GM12878 (cell line): ENCODE measurements at regions not wholly inside any gene's neighbourhood (a gene's known extent, or its start where the extent isn't known, plus 50 kb on each side); places are given as distances from the start of the nearest gene placed in this dataset.
A peak's percentile ranks its signal among the peaks of the same experiment; 100 is the strongest.

ENCODE experiments used
- ATAC-seq: fragments of 200-7000 bp; cut with Tn5 transposase; 3 replicates; pipeline ENCODE4 v1.9.1; 2020; ENCODE audit warnings: mild to moderate bottlenecking, moderate library complexity
- BruUV-seq: library from RNA; stranded (reverse); fragments of 400-500 nt; replicated peaks from 2 replicates; lab custom pipeline; 2021; lab: Mats Ljungman, UMichigan
- CTCF ChIA-PET: fragments of 300-600 bp; sonication (Branson Sonifier 250); formaldehyde crosslinking; extraction: SDS; loops from one replicate; lab custom pipeline; 2021; ENCODE audit warnings: inconsistent platforms; lab: Yijun Ruan, JAX
- POLR2A ChIA-PET: fragments of 350-600 bp; formaldehyde crosslinking; extraction: SDS; loops from one replicate; lab custom pipeline; 2021; ENCODE audit warnings: inconsistent platforms; lab: Charles Lee
- RAD21 ChIA-PET: fragments of 300-600 bp; sonication (Branson Sonifier 250); formaldehyde crosslinking; loops from one replicate; lab custom pipeline; 2023; ENCODE audit warnings: antibody characterized with exemption; ENCODE audit not compliant: unreplicated experiment; lab: Charles Lee
- SMC1A ChIA-PET: fragments of 300-600 bp; sonication (Branson Sonifier 250); formaldehyde crosslinking; loops from one replicate; lab custom pipeline; 2023; ENCODE audit not compliant: unreplicated experiment, uncharacterized antibody; lab: Charles Lee
- DNase-seq: peaks from one replicate; pipeline ENCODE4 v3.0.0-alpha.2; 2011; ENCODE audit warnings: low read depth, low spot score
- FAIRE-seq: peaks from 3 replicates; lab custom pipeline; 2011; peaks lifted over from hg19 to GRCh38; lab: Jason Lieb, UNC
- H2AFZ ChIP-seq: 2 replicates; pipeline ENCODE4 v1.6.0; 2011; ENCODE audit warnings: low read depth, low read length, control low read depth; ENCODE audit not compliant: control insufficient read depth
- H3K27ac ChIP-seq: 2 replicates; pipeline ENCODE4 v1.5.1; 2011; ENCODE audit warnings: control low read depth; ENCODE audit not compliant: control insufficient read depth, insufficient read depth
- H3K27me3 ChIP-seq, 2 experiments: replicated peaks in 1 of 2; 2 replicates each; pipeline versions ENCODE4 v1.6.0 to v1.6.1; 2011; ENCODE audit warnings: low read length in 1 of 2; ENCODE audit not compliant: control insufficient read depth in 2 of 2, insufficient read depth in 2 of 2
- H3K36me3 ChIP-seq, 2 experiments: 2 replicates each; pipeline ENCODE4 v1.5.1; 2011; ENCODE audit warnings: low read length in 1 of 2; ENCODE audit not compliant: control insufficient read depth in 2 of 2, insufficient read depth in 2 of 2
- H3K4me1 ChIP-seq: 2 replicates; pipeline ENCODE4 v1.6.1; 2011; ENCODE audit warnings: mild to moderate bottlenecking, low read length, moderate library complexity, mixed read lengths; ENCODE audit not compliant: control insufficient read depth, insufficient read depth
- H3K4me2 ChIP-seq: 2 replicates; pipeline ENCODE4 v1.6.0; 2011; ENCODE audit warnings: control low read depth; ENCODE audit not compliant: control insufficient read depth, insufficient read depth
- H3K4me3 ChIP-seq: fragments of 200-600 bp; sonication (generic); 2 replicates; pipeline ENCODE4 v1.5.1; 2016
- H3K79me2 ChIP-seq: 2 replicates; pipeline ENCODE4 v1.6.0; 2011; ENCODE audit warnings: low read length; ENCODE audit not compliant: control insufficient read depth, insufficient read depth
- H3K9ac ChIP-seq: 2 replicates; pipeline ENCODE4 v1.8.0; 2011; ENCODE audit warnings: low read length, control low read depth, mixed read lengths; ENCODE audit not compliant: control insufficient read depth, insufficient read depth
- H3K9me3 ChIP-seq: replicated peaks from 3 replicates; pipeline ENCODE4 v1.5.1; 2011; ENCODE audit warnings: mild to moderate bottlenecking, low read length; ENCODE audit not compliant: control insufficient read depth, insufficient read depth
- H4K20me1 ChIP-seq: 2 replicates; pipeline ENCODE4 v1.6.0; 2011; ENCODE audit not compliant: control insufficient read depth, insufficient read depth
- CBFB ChIP-seq: IDR thresholded peaks from 2 replicates; pipeline ENCODE4 v1.6.1; 2016; ENCODE audit warnings: antibody characterized with exemption, low read depth
- EED ChIP-seq: sonication (generic); IDR thresholded peaks from 2 replicates; pipeline ENCODE4 v1.6.1; 2016; ENCODE audit warnings: antibody characterized with exemption, low read depth
- ETV6 ChIP-seq, 2 experiments: fragments of 450-650 bp in 1 of 2; IDR thresholded peaks in 1 of 2; conservative IDR thresholded peaks in 1 of 2; 2 replicates each; pipeline ENCODE4 v1.6.1; 2014; ENCODE audit warnings: antibody characterized with exemption in 1 of 2, borderline replicate concordance in 1 of 2, low read depth in 1 of 2, mild to moderate bottlenecking in 1 of 2, moderate library complexity in 1 of 2
- IRF4 ChIP-seq: IDR thresholded peaks from 2 replicates; pipeline ENCODE4 v1.6.1; 2011; ENCODE audit warnings: low read depth, low read length
- JUNB ChIP-seq: IDR thresholded peaks from 2 replicates; pipeline ENCODE4 v1.6.1; 2016; ENCODE audit warnings: antibody characterized with exemption, mild to moderate bottlenecking
- KLF5 ChIP-seq: fragments of 450-650 bp; IDR thresholded peaks from 2 replicates; pipeline ENCODE4 v1.6.1; 2014; ENCODE audit warnings: mild to moderate bottlenecking; ENCODE audit not compliant: partially characterized antibody
- LARP7 ChIP-seq: fragments of 450-650 bp; IDR thresholded peaks from 2 replicates; pipeline ENCODE4 v1.6.1; 2017; ENCODE audit warnings: mild to moderate bottlenecking
- MEF2A ChIP-seq: IDR thresholded peaks from 2 replicates; pipeline ENCODE4 v1.6.1; 2011; ENCODE audit warnings: low read depth, mild to moderate bottlenecking, low read length, moderate library complexity; ENCODE audit not compliant: insufficient read depth
- NFIC ChIP-seq: IDR thresholded peaks from 2 replicates; pipeline ENCODE4 v1.6.1; 2012; ENCODE audit warnings: low read depth, mild to moderate bottlenecking, inconsistent platforms, low read length, moderate library complexity
- NFYA ChIP-seq: IDR thresholded peaks from 2 replicates; pipeline ENCODE4 v1.6.1; 2011; ENCODE audit warnings: low read depth, mild to moderate bottlenecking, low read length, improper control_type of control experiment, borderline replicate concordance
- SIX5 ChIP-seq: IDR thresholded peaks from 2 replicates; pipeline ENCODE4 v1.6.1; 2011; ENCODE audit warnings: mild to moderate bottlenecking, low read depth, low read length, moderate library complexity; ENCODE audit not compliant: severe bottlenecking
- SMAD1 ChIP-seq: fragments of 450-650 bp; IDR thresholded peaks from 2 replicates; pipeline ENCODE4 v1.6.1; 2018; ENCODE audit warnings: mild to moderate bottlenecking, low read depth; ENCODE audit not compliant: partially characterized antibody
- STAT1 ChIP-seq: fragments of 450-650 bp; conservative IDR thresholded peaks from 2 replicates; pipeline ENCODE4 v1.6.1; 2014; ENCODE audit warnings: antibody characterized with exemption, mild to moderate bottlenecking
- YBX1 ChIP-seq: fragments of 450-650 bp; IDR thresholded peaks from 2 replicates; pipeline ENCODE4 v1.6.1; 2016; ENCODE audit warnings: antibody characterized with exemption
- ZNF217 ChIP-seq: fragments of 450-650 bp; IDR thresholded peaks from 2 replicates; pipeline ENCODE4 v1.6.1; 2017; ENCODE audit warnings: antibody characterized with exemption, mild to moderate bottlenecking
- ZNF592 ChIP-seq: fragments of 450-650 bp; IDR thresholded peaks from 2 replicates; pipeline ENCODE4 v1.6.1; 2017; ENCODE audit warnings: mild to moderate bottlenecking, moderate library complexity
- WGBS: methylation state at CpG from one replicate; pipeline ENCODE4 v1.1.6; 2016; ENCODE audit warnings: low lambda C conversion rate; ENCODE audit not compliant: insufficient replicate concordance, insufficient coverage; ENCODE audit errors: missing lambda C conversion rate; 5-methylcytosine and 5-hydroxymethylcytosine counted together
- in situ Hi-C: fragments of 300-500 bp; cut with MboI; formaldehyde crosslinking; loops from 9 replicates; pipeline ENCODE4 v1.14.3; 2018; ENCODE audit warnings: mixed read lengths
- intact Hi-C: fragments of 100-400 bp; cut with micrococcal nuclease; formaldehyde crosslinking; loops from one replicate; pipeline ENCODE4 v1.14.2; 2022; ENCODE audit not compliant: unreplicated experiment
- TF ChIP-seq, protein P1 (sequence below): IDR thresholded peaks from 2 replicates; pipeline ENCODE4 v1.6.1; 2012; ENCODE audit warnings: mild to moderate bottlenecking, low read depth, low read length

DNA sequence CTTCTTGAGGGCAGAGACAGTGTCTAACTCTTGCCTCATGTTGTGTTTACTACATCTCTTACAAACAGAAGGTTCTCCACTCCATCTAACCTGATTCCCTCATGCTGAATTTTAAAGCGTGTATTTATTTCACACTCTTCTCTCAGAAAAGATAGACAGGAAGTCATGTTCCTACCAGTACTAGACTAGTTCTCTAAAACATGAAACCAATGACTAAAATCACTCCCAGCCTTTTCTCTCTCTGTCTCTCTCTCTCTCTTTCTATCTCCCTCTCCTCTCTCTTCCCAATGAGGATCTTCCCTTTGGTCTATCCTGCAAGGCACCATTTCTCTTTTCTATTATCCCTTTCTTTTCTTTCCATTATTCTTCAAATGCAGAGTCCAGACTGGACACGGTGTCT lies 391.9 kb upstream of the CADM1 start:
- ChIA-PET CTCF (interaction anchor here (0.9 to 3.2 kb wide), 2 partner anchors 12 to 153 kb away, joined by 3 to 8 read pairs; no protein-coding TSS in a partner anchor), SMC1A (interaction anchor here (1.1 to 2.9 kb wide), 5 partner anchors 10 to 29 kb away, joined by 3 to 18 read pairs (median 7); no protein-coding TSS in a partner anchor), RAD21 (no interaction called here), POLR2A (no interaction called here)
- no peak for DNase-seq
- Histone ChIP-seq H3K27me3 (no peaks in the 10 kb centered on the region), H3K36me3 (no peaks in the 10 kb centered on the region), H3K27ac (no peak overlapping the region), H3K4me3 (no peak overlapping the region), H3K4me2 (no peak overlapping the region; the same call in 1 of the 2 replicates), H3K79me2 (no peaks in the 10 kb centered on the region), H3K9ac (no peak overlapping the region), H3K4me1 (peaks cover 14% of the 10 kb centered on the region), H2AFZ (peak overlapping the region; percentile 41), H3K9me3 (no peaks in the 10 kb centered on the region; the same call in 2 of the 3 replicates), H4K20me1 (no peaks in the 10 kb centered on the region)
- peak; percentile 44 for ATAC-seq
- WGBS = 77% methylated on average over 2 of the region's 2 CpGs
- intact Hi-C loops = no loop called here
- no TSS peak for BruUV-seq
- no peak for FAIRE-seq
- in situ Hi-C loops = no loop called here
- peak; percentile 65 for TF ChIP-seq EED
- no peak for TF ChIP-seq ZNF217
- no peak for TF ChIP-seq KLF5
- TF ChIP-seq YBX1 = no peak
- TF ChIP-seq LARP7 = no peak
- peak in 1 of 2 experiments; percentile 50; a peak in 1 of 4 replicates for TF ChIP-seq ETV6 (conservative IDR thresholded peaks at IDR 0.05 in 1 of 2, IDR thresholded peaks at IDR 0.05 in 1 of 2; ENCODE audit: borderline replicate concordance in 1 of 2, low read depth in 1 of 2)
- peak; percentile 39; the same call in 1 of the 2 replicates for TF ChIP-seq IRF4
- TF ChIP-seq, protein P1, sequence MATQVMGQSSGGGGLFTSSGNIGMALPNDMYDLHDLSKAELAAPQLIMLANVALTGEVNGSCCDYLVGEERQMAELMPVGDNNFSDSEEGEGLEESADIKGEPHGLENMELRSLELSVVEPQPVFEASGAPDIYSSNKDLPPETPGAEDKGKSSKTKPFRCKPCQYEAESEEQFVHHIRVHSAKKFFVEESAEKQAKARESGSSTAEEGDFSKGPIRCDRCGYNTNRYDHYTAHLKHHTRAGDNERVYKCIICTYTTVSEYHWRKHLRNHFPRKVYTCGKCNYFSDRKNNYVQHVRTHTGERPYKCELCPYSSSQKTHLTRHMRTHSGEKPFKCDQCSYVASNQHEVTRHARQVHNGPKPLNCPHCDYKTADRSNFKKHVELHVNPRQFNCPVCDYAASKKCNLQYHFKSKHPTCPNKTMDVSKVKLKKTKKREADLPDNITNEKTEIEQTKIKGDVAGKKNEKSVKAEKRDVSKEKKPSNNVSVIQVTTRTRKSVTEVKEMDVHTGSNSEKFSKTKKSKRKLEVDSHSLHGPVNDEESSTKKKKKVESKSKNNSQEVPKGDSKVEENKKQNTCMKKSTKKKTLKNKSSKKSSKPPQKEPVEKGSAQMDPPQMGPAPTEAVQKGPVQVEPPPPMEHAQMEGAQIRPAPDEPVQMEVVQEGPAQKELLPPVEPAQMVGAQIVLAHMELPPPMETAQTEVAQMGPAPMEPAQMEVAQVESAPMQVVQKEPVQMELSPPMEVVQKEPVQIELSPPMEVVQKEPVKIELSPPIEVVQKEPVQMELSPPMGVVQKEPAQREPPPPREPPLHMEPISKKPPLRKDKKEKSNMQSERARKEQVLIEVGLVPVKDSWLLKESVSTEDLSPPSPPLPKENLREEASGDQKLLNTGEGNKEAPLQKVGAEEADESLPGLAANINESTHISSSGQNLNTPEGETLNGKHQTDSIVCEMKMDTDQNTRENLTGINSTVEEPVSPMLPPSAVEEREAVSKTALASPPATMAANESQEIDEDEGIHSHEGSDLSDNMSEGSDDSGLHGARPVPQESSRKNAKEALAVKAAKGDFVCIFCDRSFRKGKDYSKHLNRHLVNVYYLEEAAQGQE = no peak
- TF ChIP-seq SIX5 = no peak
- TF ChIP-seq NFYA = no peak
- no peak for TF ChIP-seq MEF2A
- TF ChIP-seq ZNF592 = no peak
- peak; percentile 51; the same call in 1 of the 2 replicates for TF ChIP-seq NFIC
- TF ChIP-seq STAT1 = no peak
- TF ChIP-seq JUNB = peak; percentile 64
- TF ChIP-seq CBFB = no peak
- no peak for TF ChIP-seq SMAD1
